GM12878 (cell line): ENCODE measurements at regions not wholly inside any gene's neighbourhood (a gene's known extent, or its start where the extent isn't known, plus 50 kb on each side); places are given as distances from the start of the nearest gene placed in this dataset.

Experiments
- ATAC-seq: fragments of 200-7000 bp; cut with Tn5 transposase; 3 replicates; pipeline ENCODE4 v1.9.1; 2020; ENCODE audit warnings: mild to moderate bottlenecking, moderate library complexity
- BruUV-seq: library from RNA; stranded (reverse); fragments of 400-500 nt; replicated peaks from 2 replicates; lab custom pipeline; 2021; lab: Mats Ljungman, UMichigan
- CTCF ChIA-PET: fragments of 300-600 bp; sonication (Branson Sonifier 250); formaldehyde crosslinking; extraction: SDS; loops from one replicate; lab custom pipeline; 2021; ENCODE audit warnings: inconsistent platforms; lab: Yijun Ruan, JAX
- POLR2A ChIA-PET: fragments of 350-600 bp; formaldehyde crosslinking; extraction: SDS; loops from one replicate; lab custom pipeline; 2021; ENCODE audit warnings: inconsistent platforms; lab: Charles Lee
- RAD21 ChIA-PET: fragments of 300-600 bp; sonication (Branson Sonifier 250); formaldehyde crosslinking; loops from one replicate; lab custom pipeline; 2023; ENCODE audit warnings: antibody characterized with exemption; ENCODE audit not compliant: unreplicated experiment; lab: Charles Lee
- SMC1A ChIA-PET: fragments of 300-600 bp; sonication (Branson Sonifier 250); formaldehyde crosslinking; loops from one replicate; lab custom pipeline; 2023; ENCODE audit not compliant: unreplicated experiment, uncharacterized antibody; lab: Charles Lee
- DNase-seq: peaks from one replicate; pipeline ENCODE4 v3.0.0-alpha.2; 2011; ENCODE audit warnings: low read depth, low spot score
- FAIRE-seq: peaks from 3 replicates; lab custom pipeline; 2011; peaks lifted over from hg19 to GRCh38; lab: Jason Lieb, UNC
- H2AFZ ChIP-seq: 2 replicates; pipeline ENCODE4 v1.6.0; 2011; ENCODE audit warnings: low read depth, low read length, control low read depth; ENCODE audit not compliant: control insufficient read depth
- H3K27ac ChIP-seq: 2 replicates; pipeline ENCODE4 v1.5.1; 2011; ENCODE audit warnings: control low read depth; ENCODE audit not compliant: control insufficient read depth, insufficient read depth
- H3K27me3 ChIP-seq, 2 experiments: replicated peaks in 1 of 2; 2 replicates each; pipeline versions ENCODE4 v1.6.0 to v1.6.1; 2011; ENCODE audit warnings: low read length in 1 of 2; ENCODE audit not compliant: control insufficient read depth in 2 of 2, insufficient read depth in 2 of 2
- H3K36me3 ChIP-seq, 2 experiments: 2 replicates each; pipeline ENCODE4 v1.5.1; 2011; ENCODE audit warnings: low read length in 1 of 2; ENCODE audit not compliant: control insufficient read depth in 2 of 2, insufficient read depth in 2 of 2
- H3K4me1 ChIP-seq: 2 replicates; pipeline ENCODE4 v1.6.1; 2011; ENCODE audit warnings: mild to moderate bottlenecking, low read length, moderate library complexity, mixed read lengths; ENCODE audit not compliant: control insufficient read depth, insufficient read depth
- H3K4me2 ChIP-seq: 2 replicates; pipeline ENCODE4 v1.6.0; 2011; ENCODE audit warnings: control low read depth; ENCODE audit not compliant: control insufficient read depth, insufficient read depth
- H3K4me3 ChIP-seq: fragments of 200-600 bp; sonication (generic); 2 replicates; pipeline ENCODE4 v1.5.1; 2016
- H3K79me2 ChIP-seq: 2 replicates; pipeline ENCODE4 v1.6.0; 2011; ENCODE audit warnings: low read length; ENCODE audit not compliant: control insufficient read depth, insufficient read depth
- H3K9ac ChIP-seq: 2 replicates; pipeline ENCODE4 v1.8.0; 2011; ENCODE audit warnings: low read length, control low read depth, mixed read lengths; ENCODE audit not compliant: control insufficient read depth, insufficient read depth
- H3K9me3 ChIP-seq: replicated peaks from 3 replicates; pipeline ENCODE4 v1.5.1; 2011; ENCODE audit warnings: mild to moderate bottlenecking, low read length; ENCODE audit not compliant: control insufficient read depth, insufficient read depth
- H4K20me1 ChIP-seq: 2 replicates; pipeline ENCODE4 v1.6.0; 2011; ENCODE audit not compliant: control insufficient read depth, insufficient read depth
- CREB1 ChIP-seq: IDR thresholded peaks from 2 replicates; pipeline ENCODE4 v1.6.1; 2012; ENCODE audit warnings: low read depth, mild to moderate bottlenecking, inconsistent platforms
- CREM ChIP-seq: IDR thresholded peaks from 2 replicates; pipeline ENCODE4 v1.6.1; 2014; ENCODE audit warnings: antibody characterized with exemption, low read depth
- EED ChIP-seq: sonication (generic); IDR thresholded peaks from 2 replicates; pipeline ENCODE4 v1.6.1; 2016; ENCODE audit warnings: antibody characterized with exemption, low read depth
- EGR1 ChIP-seq, 2 experiments: IDR thresholded peaks; 1 replicate in 1 of 2; 2 replicates in 1 of 2; pipeline ENCODE4 v1.6.1; 2011 to 2012; ENCODE audit warnings: low read depth in 2 of 2, low read length in 2 of 2, borderline replicate concordance in 1 of 2, mild to moderate bottlenecking in 1 of 2, moderate library complexity in 1 of 2
- ETV6 ChIP-seq, 2 experiments: fragments of 450-650 bp in 1 of 2; IDR thresholded peaks in 1 of 2; conservative IDR thresholded peaks in 1 of 2; 2 replicates each; pipeline ENCODE4 v1.6.1; 2014; ENCODE audit warnings: antibody characterized with exemption in 1 of 2, borderline replicate concordance in 1 of 2, low read depth in 1 of 2, mild to moderate bottlenecking in 1 of 2, moderate library complexity in 1 of 2
- FOXK2 ChIP-seq: fragments of 450-650 bp; IDR thresholded peaks from 2 replicates; pipeline ENCODE4 v1.6.1; 2017; ENCODE audit warnings: mild to moderate bottlenecking, moderate library complexity
- GABPA ChIP-seq: IDR thresholded peaks from 2 replicates; pipeline ENCODE4 v1.6.1; 2014; ENCODE audit warnings: antibody characterized with exemption, low read depth, mild to moderate bottlenecking, inconsistent platforms
- JUNB ChIP-seq: IDR thresholded peaks from 2 replicates; pipeline ENCODE4 v1.6.1; 2016; ENCODE audit warnings: antibody characterized with exemption, mild to moderate bottlenecking
- JUND ChIP-seq: IDR thresholded peaks from 2 replicates; pipeline ENCODE4 v1.6.1; 2012; ENCODE audit warnings: low read depth, mild to moderate bottlenecking, low read length, improper control_type of control experiment, moderate library complexity
- NFYB ChIP-seq: IDR thresholded peaks from 2 replicates; pipeline ENCODE4 v1.6.1; 2011; ENCODE audit warnings: low read depth, mild to moderate bottlenecking, low read length, improper control_type of control experiment, moderate library complexity; ENCODE audit not compliant: insufficient read depth
- NR2F1 ChIP-seq: fragments of 450-650 bp; conservative IDR thresholded peaks from 2 replicates; pipeline ENCODE4 v1.6.1; 2017; ENCODE audit warnings: mild to moderate bottlenecking
- SIN3A ChIP-seq: IDR thresholded peaks from 2 replicates; pipeline ENCODE4 v1.6.1; 2012; ENCODE audit warnings: low read depth, low read length, improper control_type of control experiment
- WGBS: methylation state at CpG from one replicate; pipeline ENCODE4 v1.1.6; 2016; ENCODE audit warnings: low lambda C conversion rate; ENCODE audit not compliant: insufficient replicate concordance, insufficient coverage; ENCODE audit errors: missing lambda C conversion rate; 5-methylcytosine and 5-hydroxymethylcytosine counted together
- in situ Hi-C: fragments of 300-500 bp; cut with MboI; formaldehyde crosslinking; loops from 9 replicates; pipeline ENCODE4 v1.14.3; 2018; ENCODE audit warnings: mixed read lengths
- intact Hi-C: fragments of 100-400 bp; cut with micrococcal nuclease; formaldehyde crosslinking; loops from one replicate; pipeline ENCODE4 v1.14.2; 2022; ENCODE audit not compliant: unreplicated experiment
- TF ChIP-seq, protein P1 (sequence below): fragments of 450-650 bp; IDR thresholded peaks from 2 replicates; pipeline ENCODE4 v1.6.1; 2017; ENCODE audit warnings: low read depth, mild to moderate bottlenecking, moderate library complexity
- TF ChIP-seq, protein P2 (sequence below): IDR thresholded peaks from 2 replicates; pipeline ENCODE4 v1.6.1; 2011; ENCODE audit warnings: mild to moderate bottlenecking, low read depth, low read length, moderate library complexity; ENCODE audit not compliant: insufficient replicate concordance
- TF ChIP-seq, protein P3 (sequence below): IDR thresholded peaks from 2 replicates; pipeline ENCODE4 v1.6.1; 2012; ENCODE audit warnings: low read depth, low read length, improper control_type of control experiment

DNA sequence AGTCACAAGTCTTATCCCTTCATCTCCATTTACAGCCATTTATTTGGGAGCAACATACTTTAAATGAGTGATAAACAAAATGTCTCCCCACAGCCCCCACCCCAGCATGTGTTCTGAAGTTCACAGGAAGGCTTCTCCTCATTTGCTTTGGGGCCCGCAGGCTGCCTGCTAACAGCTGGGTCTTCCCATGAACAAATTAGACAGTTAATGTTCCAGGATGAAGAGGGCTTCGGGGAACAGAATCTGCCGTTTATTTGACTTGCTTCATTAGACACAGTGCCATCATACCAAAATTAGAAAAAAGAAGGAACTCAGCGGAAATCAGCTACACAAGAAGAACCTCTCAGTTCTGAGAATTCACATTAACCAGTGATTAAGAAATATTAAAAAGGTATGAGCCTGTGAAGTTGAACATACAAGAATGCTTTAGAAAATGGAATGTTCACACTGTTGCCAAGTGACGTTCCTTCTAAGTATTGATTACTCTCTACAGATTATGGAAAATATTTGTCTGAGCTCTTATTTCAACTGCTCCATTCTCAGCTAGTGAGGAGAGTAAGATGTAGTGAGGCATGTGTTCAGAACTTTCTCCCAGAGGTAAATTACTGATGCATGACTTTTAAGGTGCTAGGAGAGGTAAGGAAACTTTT is 107.5 kb upstream of the THBS1 start:
- H3K79me2 ChIP-seq = no peaks in the 10 kb centered on the region
- in situ Hi-C loops = no loop called here
- SMC1A ChIA-PET = interaction anchor here (1.0 kb wide), 1 partner anchor 285 kb away, joined by 3 read pairs; no protein-coding TSS in a partner anchor
- H3K36me3 ChIP-seq = no peaks in the 10 kb centered on the region
- TF ChIP-seq NR2F1 (no peak), EGR1 (IDR thresholded peaks at IDR 0.05; ENCODE audit: borderline replicate concordance in 1 of 2, low read depth in 2 of 2, low read length in 2 of 2) (no peak), FOXK2 (no peak), GABPA (no peak)
- TF ChIP-seq, protein P1, sequence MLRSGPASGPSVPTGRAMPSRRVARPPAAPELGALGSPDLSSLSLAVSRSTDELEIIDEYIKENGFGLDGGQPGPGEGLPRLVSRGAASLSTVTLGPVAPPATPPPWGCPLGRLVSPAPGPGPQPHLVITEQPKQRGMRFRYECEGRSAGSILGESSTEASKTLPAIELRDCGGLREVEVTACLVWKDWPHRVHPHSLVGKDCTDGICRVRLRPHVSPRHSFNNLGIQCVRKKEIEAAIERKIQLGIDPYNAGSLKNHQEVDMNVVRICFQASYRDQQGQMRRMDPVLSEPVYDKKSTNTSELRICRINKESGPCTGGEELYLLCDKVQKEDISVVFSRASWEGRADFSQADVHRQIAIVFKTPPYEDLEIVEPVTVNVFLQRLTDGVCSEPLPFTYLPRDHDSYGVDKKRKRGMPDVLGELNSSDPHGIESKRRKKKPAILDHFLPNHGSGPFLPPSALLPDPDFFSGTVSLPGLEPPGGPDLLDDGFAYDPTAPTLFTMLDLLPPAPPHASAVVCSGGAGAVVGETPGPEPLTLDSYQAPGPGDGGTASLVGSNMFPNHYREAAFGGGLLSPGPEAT = no peak
- TF ChIP-seq, all 136 proteins: peak for 0
- Histone ChIP-seq H3K4me2 (no peak overlapping the region), H3K9ac (no peak overlapping the region), H3K4me3 (no peak overlapping the region), H2AFZ (no peak overlapping the region), H3K27me3 (no peaks in the 10 kb centered on the region), H3K9me3 (no peaks in the 10 kb centered on the region), H4K20me1 (no peaks in the 10 kb centered on the region), H3K4me1 (no peaks in the 10 kb centered on the region), H3K27ac (no peak overlapping the region)
- ChIA-PET POLR2A (no interaction called here), RAD21 (no interaction called here), CTCF (no interaction called here)
- no TSS peak for BruUV-seq
- ATAC-seq (no peak), DNase-seq (no peak), FAIRE-seq (no peak)
- 11% methylated on average over 5 of the region's 5 CpGs for WGBS
- intact Hi-C loops = no loop called here

DNA sequence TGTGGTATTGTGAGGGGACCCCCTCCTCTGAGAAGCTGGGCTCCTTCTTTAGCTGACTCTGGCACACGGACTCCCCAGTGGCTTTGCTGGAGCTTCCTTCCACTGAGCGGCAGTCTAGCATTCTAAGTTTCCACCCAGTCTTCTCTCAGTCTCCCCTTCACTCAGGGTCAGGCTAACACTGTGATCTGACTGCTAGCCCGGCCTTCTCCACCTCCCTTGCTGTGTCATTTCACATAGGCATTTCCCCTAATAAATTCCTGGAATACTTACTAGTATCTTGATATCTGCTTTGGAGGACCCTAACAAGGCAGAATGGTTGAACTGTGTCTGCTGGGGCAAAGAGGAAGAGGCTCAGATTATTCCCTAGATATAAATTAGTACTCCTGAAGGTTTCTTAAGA is 106.2 kb upstream of the THBS1 start:
- H3K9me3 ChIP-seq = no peaks in the 10 kb centered on the region
- no TSS peak for BruUV-seq
- TF ChIP-seq EED (no peak), JUND (no peak), CREM (no peak), CREB1 (no peak), ETV6 (conservative IDR thresholded peaks at IDR 0.05 in 1 of 2, IDR thresholded peaks at IDR 0.05 in 1 of 2; ENCODE audit: borderline replicate concordance in 1 of 2, low read depth in 1 of 2) (no peak), JUNB (no peak), SIN3A (no peak), NFYB (no peak)
- TF ChIP-seq, protein P2, sequence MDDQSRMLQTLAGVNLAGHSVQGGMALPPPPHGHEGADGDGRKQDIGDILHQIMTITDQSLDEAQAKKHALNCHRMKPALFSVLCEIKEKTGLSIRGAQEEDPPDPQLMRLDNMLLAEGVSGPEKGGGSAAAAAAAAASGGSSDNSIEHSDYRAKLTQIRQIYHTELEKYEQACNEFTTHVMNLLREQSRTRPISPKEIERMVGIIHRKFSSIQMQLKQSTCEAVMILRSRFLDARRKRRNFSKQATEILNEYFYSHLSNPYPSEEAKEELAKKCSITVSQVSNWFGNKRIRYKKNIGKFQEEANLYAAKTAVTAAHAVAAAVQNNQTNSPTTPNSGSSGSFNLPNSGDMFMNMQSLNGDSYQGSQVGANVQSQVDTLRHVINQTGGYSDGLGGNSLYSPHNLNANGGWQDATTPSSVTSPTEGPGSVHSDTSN = no peak
- TF ChIP-seq, protein P3, sequence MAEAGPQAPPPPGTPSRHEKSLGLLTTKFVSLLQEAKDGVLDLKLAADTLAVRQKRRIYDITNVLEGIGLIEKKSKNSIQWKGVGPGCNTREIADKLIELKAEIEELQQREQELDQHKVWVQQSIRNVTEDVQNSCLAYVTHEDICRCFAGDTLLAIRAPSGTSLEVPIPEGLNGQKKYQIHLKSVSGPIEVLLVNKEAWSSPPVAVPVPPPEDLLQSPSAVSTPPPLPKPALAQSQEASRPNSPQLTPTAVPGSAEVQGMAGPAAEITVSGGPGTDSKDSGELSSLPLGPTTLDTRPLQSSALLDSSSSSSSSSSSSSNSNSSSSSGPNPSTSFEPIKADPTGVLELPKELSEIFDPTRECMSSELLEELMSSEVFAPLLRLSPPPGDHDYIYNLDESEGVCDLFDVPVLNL = no peak

More for the DNA sequence above, 106.2 kb upstream of the THBS1 start:
- ChIA-PET RAD21 (no interaction called here), SMC1A (interaction anchor here (0.7 kb wide), 2 partner anchors 11 to 105 kb away, joined by 3 read pairs; no protein-coding TSS in a partner anchor), POLR2A (no interaction called here), CTCF (no interaction called here)
- Histone ChIP-seq H3K4me3 (no peak overlapping the region), H3K27me3 (no peaks in the 10 kb centered on the region), H4K20me1 (no peaks in the 10 kb centered on the region), H3K36me3 (no peaks in the 10 kb centered on the region), H3K27ac (no peak overlapping the region), H2AFZ (no peak overlapping the region), H3K4me1 (no peaks in the 10 kb centered on the region), H3K9ac (no peak overlapping the region), H3K4me2 (no peak overlapping the region), H3K79me2 (no peaks in the 10 kb centered on the region)
- intact Hi-C loops = no loop called here
- 42% methylated on average over 3 of the region's 3 CpGs for WGBS
- DNase-seq (no peak), FAIRE-seq (no peak), ATAC-seq (no peak)
- in situ Hi-C loops = no loop called here
